Retina (tissue), 1 donor: ENCODE measurements at regions not wholly inside any gene's neighbourhood (a gene's known extent, or its start where the extent isn't known, plus 50 kb on each side); places are given as distances from the start of the nearest gene placed in this dataset.
"Not testable (repeated sequence)": the region's sequence is repeated elsewhere in the genome, so short reads cannot be mapped to it uniquely, and the experiment has no call there.

Source experiments
- DNase-seq: peaks from one replicate; pipeline ENCODE4 v3.0.0-alpha.2; 2016

DNA sequence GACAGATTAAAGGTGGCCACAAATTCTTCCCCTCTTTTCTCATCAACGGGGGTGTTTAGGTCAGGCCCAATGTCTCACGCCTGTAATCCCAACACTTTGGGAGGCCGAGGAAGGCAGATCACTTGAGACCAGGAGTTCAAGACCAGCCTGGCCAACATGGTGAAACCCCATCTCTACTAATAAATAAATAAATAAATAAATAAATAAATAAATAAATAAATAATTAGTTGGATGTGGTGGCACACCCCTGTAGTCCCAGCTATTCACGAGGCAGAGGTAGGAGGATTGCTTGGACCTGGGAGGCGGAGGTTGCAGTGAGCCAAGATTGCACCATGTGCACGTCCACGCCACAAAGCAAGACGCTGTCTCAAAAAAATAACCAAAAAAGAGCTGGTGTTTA is 180.7 kb downstream of the FASLG start:
- DNase-seq, result not testable (repeated sequence)

- DNase-seq, result no peak
Measured at GRCh38 chr1:172843444-172843843, 184.5 kb downstream of the FASLG start.

DNA sequence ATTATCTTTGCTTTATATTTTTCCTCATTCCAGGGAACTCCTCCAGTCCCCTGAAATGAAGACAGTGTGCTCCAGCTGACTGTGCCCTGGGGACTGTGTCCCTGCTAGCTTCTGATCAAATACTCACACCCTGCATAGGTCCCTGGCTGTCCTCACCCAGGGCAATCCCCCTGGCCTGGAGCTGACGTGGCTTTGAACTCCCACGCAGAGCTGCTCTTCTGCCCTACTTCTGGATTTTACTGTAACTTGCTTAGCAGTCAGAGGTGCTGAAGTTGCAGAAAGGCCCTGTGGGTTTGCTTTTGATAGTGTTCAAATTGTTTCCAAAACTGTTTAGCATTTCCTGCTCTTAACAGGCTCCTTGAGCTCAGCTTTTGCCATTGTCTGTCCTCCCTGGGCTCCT is 186.5 kb downstream of the FASLG start:
- DNase-seq, result no peak

DNA sequence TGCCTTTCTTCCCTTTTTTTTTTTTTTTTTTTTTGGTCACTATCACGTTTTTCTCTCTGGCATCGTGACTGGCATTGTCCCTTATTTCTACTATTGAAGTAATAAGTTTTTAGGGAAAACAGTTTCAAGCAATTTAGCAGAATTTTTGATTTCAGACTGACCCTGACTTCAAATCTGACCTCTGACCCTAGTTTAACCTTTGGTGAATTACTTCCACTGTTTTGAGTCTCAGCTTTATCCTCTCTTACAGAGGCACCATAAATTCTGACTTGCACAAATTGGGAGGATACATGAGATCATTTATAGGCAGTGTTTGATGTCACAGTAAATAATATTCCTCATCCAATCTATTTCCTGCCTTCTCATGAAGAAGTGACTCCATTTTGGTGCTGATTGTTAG is 187.0 kb downstream of the FASLG start:
- DNase-seq, result no peak

- not testable (repeated sequence) for DNase-seq
Measured at GRCh38 chr1:172847814-172848213, 188.9 kb downstream of the FASLG start.

- no peak for DNase-seq
Measured at GRCh38 chr1:172849653-172850052, 190.8 kb downstream of the FASLG start.

- DNase-seq, result no peak
Measured at GRCh38 chr1:172851077-172851476, 192.2 kb downstream of the FASLG start.

- no peak for DNase-seq
Measured at GRCh38 chr1:172851856-172852255, 193.0 kb downstream of the FASLG start.

- DNase-seq, result not testable (repeated sequence)
Measured at GRCh38 chr1:172855983-172856382, 194.8 kb downstream of the TNFSF18 start.

- no peak for DNase-seq
Measured at GRCh38 chr1:172863031-172863430, 187.7 kb downstream of the TNFSF18 start.

GRCh38 chr1:172867216-172867818 is 183.4 kb downstream of the TNFSF18 start:
- no peak for DNase-seq

DNA sequence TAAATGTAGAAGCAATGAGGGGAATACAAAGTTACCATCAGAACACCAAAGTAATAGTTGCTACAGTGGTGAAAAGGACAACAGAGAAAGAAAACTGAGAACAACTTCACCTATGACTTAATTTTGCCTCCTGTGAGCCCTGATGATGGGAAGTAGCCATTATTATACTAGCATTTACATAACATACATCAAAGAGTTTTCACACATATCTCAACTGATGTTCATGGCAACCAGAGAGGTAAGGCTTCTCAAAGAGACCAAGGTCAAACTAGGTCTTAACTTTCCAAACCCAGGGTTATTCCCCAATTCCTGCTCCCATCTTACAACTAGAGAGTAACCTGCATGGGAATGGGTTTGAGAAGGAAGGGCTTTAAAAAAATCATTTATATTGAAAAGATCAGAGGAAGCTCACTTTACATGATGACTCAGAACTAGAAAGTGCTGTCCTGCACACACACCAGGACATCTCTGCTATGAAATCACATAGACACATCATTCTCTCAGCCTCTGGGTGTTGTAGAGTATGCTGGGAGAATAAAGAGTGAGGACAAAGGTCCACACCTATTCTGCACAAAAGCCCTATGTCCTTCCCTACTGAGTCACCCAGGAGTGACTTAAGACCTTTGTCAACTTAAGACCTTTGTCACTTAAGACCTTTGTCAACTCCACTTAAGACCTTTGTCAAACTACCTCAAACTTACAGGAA is 179.7 kb downstream of the TNFSF18 start:
- DNase-seq, result no peak

GRCh38 chr1:172874950-172875349 is 175.8 kb downstream of the TNFSF18 start:
- DNase-seq, result no peak

DNA sequence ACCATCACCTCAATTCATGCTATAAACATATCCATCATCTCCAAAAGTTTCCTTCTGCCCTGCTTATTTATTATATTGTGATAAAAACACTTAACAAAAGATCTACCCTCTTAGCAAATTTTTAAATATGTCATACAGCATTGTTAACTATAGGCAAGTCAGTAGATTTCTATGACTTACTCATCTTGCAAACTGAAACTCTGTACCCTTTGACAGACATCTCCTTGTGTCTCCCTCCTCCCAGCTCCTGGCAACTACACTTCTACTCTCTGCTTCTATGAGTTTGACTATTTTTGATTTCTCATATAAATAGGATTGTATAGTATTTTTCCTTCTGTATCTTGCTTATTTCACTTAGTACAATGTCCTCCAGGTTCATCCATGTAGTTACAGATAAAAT is 174.8 kb downstream of the TNFSF18 start:
- DNase-seq, result no peak

DNA sequence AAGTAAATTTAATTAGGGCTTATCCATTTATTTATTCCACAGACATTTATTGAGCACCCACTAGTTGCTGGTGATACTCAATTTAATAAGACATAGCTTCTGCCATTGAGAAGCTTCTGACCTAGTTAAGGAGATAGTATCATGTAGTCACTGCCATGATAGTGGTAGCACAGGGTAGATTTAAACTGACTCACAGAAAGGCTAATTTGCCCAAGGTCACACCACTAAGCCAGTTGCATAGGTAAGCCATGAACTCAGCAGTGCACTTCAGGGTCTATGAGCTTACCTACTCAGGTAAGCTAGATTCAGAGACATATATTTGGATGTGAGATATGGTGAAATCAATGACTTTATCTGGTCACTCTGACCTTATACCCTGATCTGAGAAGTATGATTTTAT is 168.4 kb downstream of the TNFSF18 start:
- no peak for DNase-seq

DNA sequence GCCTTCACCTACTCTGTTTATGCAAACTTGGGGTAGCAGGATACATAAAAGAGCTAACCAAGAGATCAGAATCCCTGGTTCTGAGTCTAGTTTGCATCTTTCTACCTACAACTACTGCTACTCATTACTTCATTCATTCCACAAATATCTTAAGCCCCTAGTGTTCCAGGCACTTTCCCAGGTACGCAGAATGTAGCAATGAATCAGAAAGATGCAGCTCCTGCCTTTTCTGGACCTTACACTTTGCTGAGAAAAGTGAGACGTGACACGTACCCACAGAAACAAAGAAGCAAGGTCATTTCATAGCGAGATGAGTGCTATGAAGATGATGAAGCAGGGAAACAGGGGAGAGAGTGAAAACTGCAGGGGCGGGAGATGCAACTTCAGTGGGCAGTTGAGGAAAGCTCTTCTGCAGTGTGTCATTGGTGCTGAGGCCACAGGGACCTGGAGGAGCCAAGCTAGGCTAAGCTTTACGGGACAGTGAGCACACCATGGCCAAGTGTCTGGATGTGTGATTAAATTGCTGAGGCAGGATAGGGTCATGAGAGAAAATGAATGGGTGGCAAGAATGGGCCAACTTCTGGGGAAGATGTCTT is 167.9 kb downstream of the TNFSF18 start:
- DNase-seq, result no peak

DNA sequence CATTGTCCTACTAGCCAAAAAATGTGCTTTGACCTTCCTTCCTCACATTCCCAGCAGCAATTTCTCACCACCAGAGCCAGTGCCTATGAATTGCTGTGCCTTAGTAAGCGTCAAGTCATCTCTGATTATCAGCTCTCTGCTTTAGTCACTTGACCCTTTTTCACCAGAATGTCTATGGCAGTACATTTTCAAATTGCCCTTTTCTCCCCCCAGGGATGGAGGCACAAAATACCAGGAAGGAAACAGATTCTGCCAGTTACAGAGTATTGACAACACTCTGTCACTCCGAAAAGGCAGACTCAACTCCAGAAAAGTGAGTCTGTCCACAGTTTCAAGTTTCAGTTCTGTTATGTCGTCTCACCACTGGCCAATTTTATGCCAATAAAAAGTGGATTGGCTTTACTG is 167.4 kb downstream of the TNFSF18 start:
- DNase-seq, result no peak

- DNase-seq, result no peak
Measured at GRCh38 chr1:172883844-172884243, 166.9 kb downstream of the TNFSF18 start.

- DNase-seq, result no peak
Measured at GRCh38 chr1:172885411-172885810, 165.3 kb downstream of the TNFSF18 start.

- no peak for DNase-seq
Measured at GRCh38 chr1:172885971-172886370, 164.8 kb downstream of the TNFSF18 start.

DNA sequence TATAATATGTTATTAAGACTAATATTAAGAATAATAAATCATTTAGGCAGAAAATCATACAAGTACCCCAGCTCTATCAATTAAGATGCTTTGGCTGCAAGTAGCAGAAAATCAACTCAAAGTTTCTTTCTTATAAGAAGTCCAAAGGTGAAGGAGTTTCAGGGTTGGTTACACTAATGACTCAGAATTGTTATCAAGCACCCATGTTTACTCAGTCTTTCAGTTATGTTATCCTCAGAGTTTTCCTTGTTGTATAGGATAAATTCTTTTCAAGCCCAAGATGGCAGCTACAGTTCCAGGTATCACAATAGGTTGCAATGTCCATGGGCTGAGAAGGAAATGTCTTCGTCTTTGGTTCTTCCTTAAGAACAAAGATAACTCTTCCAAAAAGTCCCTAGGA is 163.6 kb downstream of the TNFSF18 start:
- no peak for DNase-seq

GRCh38 chr1:172893146-172893841 is 157.4 kb downstream of the TNFSF18 start:
- no peak for DNase-seq

GRCh38 chr1:172894349-172895049 is 156.2 kb downstream of the TNFSF18 start:
- DNase-seq, result no peak
